GM18951 (cell line): ENCODE measurements at regions not wholly inside any gene's neighbourhood (a gene's known extent, or its start where the extent isn't known, plus 50 kb on each side); places are given as distances from the start of the nearest gene placed in this dataset.
"Not testable (repeated sequence)": the region's sequence is repeated elsewhere in the genome, so short reads cannot be mapped to it uniquely, and the experiment has no call there.

ENCODE experiments used
- POLR2A ChIP-seq: IDR thresholded peaks from 4 replicates; pipeline ENCODE4 v1.6.1; 2011; ENCODE audit warnings: mild to moderate bottlenecking; ENCODE audit not compliant: insufficient read length, insufficient read depth; ENCODE audit errors: extremely low read depth
- in situ Hi-C: fragments of 300-500 bp; cut with MboI; formaldehyde crosslinking; loops from one replicate; pipeline ENCODE4 v1.12.0; 2022; ENCODE audit warnings: low sequenced_read_pairs, mixed read lengths, inconsistent platforms; ENCODE audit not compliant: unreplicated experiment

DNA sequence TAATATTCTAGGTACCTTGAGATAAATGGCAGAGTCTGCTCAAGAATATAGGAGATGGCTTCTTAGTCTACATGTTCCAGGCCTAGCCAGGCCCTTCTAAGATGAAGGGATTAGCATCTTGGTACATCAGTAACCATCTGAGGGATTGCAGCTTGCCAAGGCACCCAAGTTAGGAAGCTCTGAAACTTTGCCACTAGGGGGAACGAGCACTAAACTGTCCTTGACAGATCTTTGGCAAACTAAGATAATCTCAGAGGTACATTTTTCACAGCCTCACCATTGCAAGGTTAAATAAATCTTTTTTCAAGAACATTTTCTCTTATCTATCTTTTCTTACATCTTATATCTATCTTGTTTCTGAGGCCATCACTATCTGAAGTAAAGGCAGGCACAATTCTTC, 351.2 kb downstream of the RAP2B start:
- TF ChIP-seq POLR2A: no peak
- in situ Hi-C loops: no loop called here

DNA sequence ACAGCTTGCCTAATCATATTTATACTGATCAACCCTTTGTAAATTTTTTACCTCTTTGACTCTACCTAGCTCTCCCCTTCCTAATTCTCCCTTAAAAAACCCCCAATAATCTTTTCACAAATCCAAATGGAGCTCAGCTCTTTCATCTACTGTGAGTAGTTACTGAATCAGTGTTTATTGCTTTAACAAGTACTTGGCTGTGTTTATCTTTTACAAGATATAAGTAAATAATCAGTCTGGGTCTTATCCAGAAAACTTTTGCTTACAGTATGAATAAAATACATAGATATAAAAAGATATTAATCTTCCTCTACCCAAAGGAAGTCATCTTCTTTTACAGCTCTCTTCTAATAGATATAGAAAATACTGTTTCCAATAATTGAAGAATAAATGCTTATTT, 366.4 kb downstream of the RAP2B start:
- TF ChIP-seq POLR2A: no peak
- in situ Hi-C loops: no loop called here

DNA sequence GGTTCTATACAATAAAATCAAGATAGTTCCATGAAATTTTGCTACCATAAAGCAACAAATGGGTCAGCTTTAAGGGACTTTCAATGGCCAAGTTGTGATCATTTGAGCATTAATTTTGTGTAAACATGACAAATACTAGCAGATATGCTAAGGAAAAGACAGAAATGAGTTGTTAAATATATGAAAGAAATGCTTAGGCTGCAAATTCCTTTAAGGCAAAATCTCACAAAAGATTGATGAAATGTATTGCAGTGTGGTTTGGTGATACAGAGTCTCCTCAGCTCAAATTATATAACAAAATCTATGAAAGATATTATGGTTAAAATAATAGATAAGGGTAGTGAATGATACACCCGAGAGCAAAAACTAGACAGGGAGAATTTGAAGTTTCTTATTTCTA, 377.2 kb downstream of the RAP2B start:
- in situ Hi-C loops: no loop called here
- no peak for TF ChIP-seq POLR2A

DNA sequence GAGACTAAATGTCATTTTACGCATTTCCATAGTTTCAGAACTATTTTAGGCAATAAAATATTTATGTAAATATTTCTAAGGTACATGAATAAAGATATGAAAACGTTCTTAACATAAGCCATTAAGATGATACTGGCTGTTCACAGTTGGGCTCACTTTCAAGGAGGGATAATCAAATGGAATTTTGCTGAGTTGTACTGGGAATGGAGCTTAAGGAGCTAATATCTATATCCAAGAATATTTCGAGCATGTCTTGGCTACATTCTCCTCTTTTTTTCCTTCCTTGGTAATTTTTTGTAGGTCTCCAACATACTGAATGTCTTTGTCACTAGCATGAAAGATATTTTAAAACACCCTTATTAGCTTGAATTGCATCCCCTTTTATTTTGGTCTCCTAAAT, 383.4 kb downstream of the RAP2B start:
- in situ Hi-C loops: no loop called here
- no peak for TF ChIP-seq POLR2A

DNA sequence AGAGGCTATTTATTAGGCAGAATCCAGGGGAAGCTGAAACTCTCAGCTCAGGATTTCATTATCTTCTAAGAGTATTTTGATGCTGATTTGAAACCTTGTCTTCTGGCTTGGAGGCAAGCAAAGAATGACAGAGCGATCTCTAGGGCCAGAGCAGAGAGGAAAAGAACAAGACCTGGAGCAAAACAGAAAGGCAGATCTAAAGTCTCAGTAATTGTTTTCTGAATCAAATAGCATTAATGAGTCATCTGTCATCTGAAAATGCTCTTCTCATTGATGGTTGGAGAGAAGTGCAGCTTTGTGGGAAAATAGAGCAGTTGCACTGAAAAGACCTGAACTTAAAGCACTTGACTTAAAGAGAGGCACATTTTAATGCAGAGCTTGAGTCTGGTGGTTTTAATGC, 385.9 kb downstream of the RAP2B start:
- TF ChIP-seq POLR2A: no peak
- in situ Hi-C loops: no loop called here

DNA sequence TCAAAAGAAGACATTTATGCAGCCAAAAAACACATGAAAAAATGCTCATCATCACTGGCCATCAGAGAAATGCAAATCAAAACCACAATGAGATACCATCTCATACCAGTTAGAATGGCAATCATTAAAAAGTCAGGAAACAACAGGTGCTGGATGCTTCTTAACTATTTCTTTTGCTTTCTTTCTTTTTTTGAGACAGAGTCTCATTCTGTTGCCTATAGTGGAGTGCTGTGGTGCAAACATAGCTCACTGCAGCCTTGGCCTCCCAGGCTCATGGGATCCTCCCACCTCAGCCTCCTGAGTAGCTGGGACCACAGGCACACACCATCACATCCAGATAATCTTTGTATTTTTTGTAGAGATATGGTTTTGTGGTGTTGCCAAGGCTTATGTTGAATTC, 387.7 kb downstream of the RAP2B start:
- in situ Hi-C loops: not testable (repeated sequence)

DNA sequence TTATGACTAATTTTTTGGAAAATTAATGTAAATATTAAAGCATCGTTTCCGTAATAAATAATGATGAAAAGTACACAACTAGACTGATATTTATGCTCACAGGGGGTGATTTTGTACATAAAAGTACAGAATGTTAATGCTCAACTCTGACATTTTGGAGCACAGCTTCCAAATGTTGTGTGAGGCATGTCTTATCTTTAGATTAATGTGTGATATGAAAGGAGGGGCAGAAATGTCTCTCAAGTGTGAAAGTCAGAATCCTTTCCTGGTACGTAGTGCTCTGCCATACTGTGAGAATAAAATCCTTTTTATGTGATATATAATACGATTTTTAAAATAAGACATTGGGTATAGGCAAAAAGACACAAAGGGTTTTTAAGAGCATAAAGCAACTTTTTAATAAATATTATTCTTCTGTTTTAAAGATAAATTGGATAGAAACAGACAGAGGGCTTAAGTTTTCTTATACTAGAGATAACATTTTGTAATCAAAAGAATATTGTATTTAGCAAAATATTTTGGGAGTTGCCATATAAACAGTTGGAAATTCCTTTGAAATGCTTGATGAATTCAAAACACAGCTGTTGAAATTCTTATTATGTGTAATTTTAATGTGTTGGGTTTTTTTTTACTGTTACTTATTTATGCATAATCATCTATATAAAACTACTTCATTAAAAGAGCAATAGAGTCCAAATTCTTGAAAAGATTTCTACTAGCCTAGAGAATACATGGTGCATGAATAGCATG, 389.7 kb downstream of the RAP2B start:
- no peak for TF ChIP-seq POLR2A
- in situ Hi-C loops: no loop called here

DNA sequence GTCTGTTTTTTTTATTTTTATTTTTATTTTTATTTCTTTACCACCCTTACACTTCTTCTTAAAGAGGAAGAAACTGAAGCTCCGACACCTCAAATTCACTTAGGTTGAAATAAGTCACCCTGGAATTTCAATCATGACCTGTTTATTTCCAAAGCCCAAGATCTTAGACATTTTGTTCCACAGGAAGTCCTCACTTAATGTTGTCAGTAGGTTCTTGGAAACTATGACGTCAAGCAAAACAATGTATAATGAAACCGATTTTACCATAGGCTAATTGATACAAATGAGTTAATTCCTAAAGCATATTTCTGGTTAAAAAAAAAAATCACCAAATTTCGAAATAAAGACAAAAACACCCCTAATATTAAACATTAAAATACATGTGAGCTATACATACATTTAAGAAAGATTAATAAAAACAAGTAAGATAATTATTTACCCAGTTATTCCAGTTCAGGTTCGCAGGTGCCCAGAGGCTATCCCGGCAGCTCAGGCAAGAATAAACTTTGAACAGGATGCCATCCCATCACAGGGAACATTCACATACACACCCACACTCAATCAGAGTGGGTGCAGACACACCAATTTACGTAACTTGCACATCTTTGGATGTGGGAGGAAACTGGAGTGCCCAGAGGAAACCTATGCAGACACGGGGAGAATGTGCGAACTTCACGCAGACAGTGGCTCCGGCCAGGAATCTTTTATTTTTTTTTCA, 391.0 kb downstream of the RAP2B start:
- TF ChIP-seq POLR2A: no peak
- in situ Hi-C loops: no loop called here

DNA sequence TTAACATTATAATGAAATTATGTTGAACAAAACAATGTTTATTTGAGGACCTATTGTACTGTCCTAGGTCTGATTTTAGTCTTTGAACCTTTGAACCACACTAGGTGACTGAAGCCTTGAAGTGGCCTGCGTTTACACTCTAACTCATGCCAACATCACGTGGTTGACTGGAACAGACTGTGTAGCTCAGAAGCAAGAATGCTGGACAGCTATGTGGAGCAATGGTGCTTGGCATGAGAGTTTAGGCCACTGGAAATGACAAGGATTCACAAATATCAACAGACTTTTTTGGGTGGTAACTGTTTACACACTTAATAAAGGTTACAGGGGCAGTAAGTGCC, 391.5 kb downstream of the RAP2B start:
- no peak for TF ChIP-seq POLR2A
- in situ Hi-C loops: no loop called here

DNA sequence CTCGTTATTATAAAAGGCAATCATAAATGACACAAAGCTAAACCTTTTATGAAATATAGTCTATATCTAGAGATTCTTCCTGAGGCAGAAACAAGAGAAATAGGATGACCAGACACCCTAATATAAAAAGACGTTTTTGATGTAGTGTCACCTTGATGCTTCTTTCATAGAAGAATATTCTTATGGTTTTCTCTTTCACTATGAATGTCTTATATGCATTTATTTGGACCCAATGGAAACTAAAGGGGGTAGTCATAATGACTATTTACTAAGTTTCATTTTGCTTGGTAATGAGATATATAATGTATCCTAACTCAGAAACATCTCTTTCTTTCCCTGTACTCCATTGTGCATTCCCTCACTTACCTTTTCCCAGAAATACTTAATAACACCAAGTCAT, 393.9 kb downstream of the RAP2B start:
- no peak for TF ChIP-seq POLR2A
- in situ Hi-C loops: no loop called here

DNA sequence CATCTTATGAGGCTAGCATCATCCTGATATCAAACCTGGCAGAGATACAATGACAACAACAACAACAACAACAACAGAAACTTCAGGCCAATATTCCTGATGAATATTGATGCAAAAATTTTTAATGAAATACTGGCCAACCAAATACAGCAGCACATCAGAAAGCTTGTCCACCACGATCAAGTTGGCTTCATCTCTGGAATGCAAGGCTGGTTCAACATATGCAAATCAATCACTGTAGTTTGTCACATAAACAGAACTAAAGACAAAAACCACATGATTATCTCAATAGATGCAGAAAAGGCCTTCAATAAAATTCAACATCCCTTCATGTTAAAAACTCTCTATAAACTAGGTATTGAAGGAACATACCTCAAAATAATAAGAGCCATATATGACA, 397.3 kb downstream of the RAP2B start:
- in situ Hi-C loops: not testable (repeated sequence)

DNA sequence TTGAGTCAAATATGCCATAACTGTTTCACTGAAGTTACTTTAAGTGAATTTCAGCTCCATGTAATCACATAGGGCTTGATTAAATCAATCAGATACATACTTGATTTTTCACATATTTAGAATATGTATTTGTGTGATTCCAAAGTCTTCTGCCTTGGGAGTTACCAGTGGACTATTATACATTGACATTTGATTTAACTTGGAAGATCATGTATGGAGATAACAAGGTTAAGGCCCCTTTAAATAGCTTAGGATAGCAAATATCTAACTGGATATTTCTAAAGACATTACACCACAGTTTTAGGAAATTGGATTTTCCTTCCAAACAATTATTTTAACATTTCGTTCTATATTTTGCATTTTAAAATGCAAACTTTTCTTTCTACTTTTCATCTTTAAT, 405.0 kb downstream of the RAP2B start:
- in situ Hi-C loops: no loop called here
- no peak for TF ChIP-seq POLR2A

DNA sequence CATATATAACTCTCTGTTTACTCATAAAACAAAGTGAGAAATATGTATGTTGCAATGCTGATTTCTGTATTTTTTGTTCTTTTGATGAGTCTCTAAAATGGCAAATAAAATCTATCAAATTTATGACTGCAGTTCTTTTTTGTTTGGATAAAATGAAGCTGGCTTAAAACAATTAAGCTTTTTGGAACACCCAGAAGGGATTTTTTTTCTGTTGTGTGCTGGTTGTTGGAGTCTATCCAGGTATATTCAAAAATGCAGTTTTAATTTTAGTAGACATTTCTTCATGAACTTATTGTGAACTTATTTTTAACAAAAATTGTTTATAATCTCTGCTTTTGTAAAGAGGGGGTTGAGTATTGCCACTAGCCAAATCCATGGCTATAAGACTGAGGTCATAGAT, 405.5 kb downstream of the RAP2B start:
- no peak for TF ChIP-seq POLR2A
- in situ Hi-C loops: no loop called here

DNA sequence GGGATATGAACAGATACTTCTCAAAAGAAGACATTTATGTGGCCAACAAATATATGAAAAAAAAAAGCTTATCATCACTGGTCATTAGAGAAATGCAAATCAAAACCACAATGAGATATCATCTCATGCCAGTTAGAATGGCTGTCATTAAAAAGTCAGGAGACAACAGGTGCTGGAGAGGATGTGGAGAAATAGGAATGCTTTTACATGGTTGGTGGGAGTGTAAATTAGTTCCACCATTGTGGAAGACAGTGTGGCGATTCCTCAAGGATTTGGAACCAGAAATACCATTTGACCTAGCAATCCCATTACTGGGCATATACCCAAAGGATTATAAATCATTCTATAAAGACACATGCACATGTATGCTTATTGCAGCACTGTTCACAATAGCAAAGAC, 408.5 kb downstream of the RAP2B start:
- in situ Hi-C loops: not testable (repeated sequence)

DNA sequence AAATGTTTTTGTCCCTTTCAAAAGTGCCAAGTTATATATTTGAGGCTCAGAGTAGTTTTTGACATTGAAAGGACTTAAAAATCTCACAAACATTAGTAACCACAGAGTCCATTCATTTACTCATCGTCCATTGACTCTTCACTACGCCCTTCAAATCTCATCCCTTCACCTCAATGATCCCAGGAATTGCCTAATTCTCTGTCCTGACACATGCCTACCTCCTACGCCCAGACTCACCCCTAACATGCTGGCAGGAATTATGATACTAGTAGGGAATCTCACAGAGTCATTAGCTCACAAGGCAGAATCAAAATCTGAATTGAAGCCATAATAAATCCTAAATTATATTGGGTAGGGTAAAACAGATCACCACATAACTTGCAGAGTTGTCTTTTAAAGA, 410.1 kb downstream of the RAP2B start:
- no peak for TF ChIP-seq POLR2A
- in situ Hi-C loops: no loop called here
